NCI-H1048 (cell line): ENCODE measurements at regions not wholly inside any gene's neighbourhood (a gene's known extent, or its start where the extent isn't known, plus 50 kb on each side); places are given as distances from the start of the nearest gene placed in this dataset.
"Not testable (repeated sequence)": the region's sequence is repeated elsewhere in the genome, so short reads cannot be mapped to it uniquely, and the experiment has no call there.

Experiments
- DNase-seq: peaks from one replicate; lab custom pipeline; 2025; lab: John Stamatoyannopoulos, UW

- not testable (repeated sequence) for DNase-seq
These were observed 109.4 kb upstream of the SGIP1 start for GRCh38 chr1:66424530-66424929.

DNA sequence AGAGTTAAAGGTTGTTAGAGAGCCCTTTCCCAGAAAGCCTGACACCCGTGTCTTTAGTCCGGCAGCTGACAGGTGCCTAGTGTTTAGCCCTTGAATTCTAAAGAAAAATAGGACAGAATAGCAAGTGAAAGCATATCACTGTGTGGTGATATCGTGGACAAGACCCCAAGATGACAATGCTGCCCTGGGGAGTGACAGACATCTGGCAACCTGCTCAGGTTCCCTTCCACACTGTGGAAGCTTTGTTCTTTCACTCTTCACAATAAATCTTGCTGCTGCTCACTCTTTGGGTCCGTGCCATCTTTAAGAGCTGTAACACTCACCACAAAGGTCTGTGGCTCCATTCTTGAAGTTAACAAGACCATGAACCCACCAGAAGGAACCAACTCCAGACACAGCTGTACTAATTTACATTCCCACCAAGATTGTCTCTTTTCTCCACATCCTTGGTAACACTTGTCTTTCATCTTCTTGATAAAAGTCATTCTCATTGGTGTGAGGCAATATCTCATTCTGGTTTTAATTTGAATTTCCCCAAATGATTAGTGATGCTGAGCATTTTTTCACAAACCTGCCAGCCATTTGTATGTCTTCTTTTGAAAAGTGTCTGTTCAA lies 107.6 kb upstream of the SGIP1 start:
- no peak for DNase-seq

DNA sequence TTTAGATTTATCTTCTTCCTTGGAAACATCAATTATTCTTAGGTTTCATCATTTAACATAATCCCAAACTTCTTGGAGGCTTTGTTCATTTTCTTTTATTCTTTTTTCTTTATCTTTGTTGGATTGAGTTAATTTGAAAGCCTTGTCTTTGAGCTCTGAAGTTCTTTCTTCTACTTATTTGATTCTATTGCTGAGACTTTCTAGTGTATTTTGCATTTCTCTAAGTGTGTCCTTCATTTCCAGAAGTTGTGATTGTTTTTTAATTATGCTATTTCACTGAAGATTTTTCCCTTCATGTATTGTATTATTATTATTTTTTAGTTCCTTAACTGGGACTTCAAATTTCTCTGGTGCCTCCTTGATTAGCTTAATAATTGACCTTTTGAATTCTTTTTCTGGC lies 103.1 kb upstream of the SGIP1 start:
- not testable (repeated sequence) for DNase-seq

- no peak for DNase-seq
These were observed 102.0 kb upstream of the SGIP1 start for GRCh38 chr1:66431999-66432398.

DNA sequence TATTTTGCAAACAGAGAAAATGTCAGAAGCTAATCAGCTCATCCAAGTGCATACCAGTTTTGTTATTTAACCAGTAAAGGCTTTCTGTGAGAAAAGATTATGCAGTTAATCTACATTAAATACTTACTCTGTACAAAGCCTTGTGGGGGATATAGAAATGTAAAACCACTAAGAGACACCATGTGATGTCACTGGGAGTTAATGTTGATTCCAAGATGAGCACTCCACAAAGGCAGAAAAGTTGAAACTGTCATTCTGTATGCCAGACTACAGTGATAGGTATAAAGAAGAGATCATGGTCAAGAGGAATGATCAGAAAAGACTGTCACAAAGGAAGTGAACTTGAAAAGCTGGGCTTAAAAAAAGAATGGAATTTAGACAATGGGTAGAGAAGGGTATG lies 100.3 kb upstream of the SGIP1 start:
- DNase-seq, result no peak

DNA sequence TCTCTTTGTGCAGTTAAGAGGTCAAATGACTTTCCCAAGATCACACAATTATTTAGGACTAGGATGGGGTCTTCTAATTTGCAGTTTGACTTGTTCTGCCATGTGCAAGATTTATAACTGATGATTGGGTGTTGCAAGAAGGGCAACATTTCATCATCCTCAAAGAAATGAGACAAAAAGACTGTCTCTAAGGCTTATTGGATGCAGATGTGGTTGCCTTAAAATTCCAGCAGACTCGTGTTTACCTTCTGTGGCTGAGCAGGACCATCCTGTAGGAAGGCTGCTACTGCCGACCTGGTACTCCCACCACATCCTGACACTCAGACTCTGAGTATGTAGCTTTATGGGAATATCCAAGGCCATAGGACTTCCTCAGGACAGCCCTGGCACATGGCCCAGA lies 99.9 kb upstream of the SGIP1 start:
- DNase-seq, result no peak

DNA sequence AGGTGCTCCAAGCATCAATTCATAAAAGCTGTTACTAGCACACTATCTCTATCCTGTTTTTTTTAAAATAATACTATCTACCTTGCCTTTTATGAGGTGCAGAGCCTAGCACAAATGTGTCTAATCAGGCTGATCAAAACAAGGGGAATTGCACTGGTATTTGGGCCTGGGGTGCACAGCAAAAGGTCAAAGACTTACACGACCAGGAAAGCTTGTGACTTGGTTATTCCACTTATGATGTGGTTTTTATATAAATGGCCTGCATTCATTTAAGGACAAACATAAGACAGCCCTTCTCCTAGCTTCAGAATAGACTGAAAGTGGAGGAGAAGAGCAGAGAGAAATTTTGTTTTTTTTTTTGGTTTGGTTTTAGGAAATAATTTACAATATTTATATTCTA lies 98.4 kb upstream of the SGIP1 start:
- no peak for DNase-seq

GRCh38 chr1:66436378-66437135 lies 97.4 kb upstream of the SGIP1 start:
- no peak for DNase-seq

GRCh38 chr1:66437136-66437401 lies 96.9 kb upstream of the SGIP1 start:
- DNase-seq, result no peak

DNA sequence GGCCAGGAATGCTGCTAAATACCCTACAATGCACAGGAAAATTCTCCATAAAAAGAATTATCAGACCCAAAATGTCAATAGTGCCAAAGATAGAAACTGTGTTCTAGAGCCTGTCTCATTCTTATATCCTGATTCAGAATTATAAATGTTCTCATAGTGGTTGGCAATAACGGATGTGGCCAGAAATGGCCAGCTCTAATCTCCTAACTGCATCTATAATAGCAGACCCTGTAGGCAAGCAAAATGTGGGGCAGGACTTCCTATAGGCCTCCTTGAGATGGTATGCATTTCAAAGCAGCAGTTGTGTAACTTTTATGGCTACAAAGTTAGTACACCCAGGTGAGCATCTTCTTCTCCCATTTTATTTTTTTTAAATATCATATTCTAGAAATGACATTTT lies 95.9 kb upstream of the SGIP1 start:
- no peak for DNase-seq

DNA sequence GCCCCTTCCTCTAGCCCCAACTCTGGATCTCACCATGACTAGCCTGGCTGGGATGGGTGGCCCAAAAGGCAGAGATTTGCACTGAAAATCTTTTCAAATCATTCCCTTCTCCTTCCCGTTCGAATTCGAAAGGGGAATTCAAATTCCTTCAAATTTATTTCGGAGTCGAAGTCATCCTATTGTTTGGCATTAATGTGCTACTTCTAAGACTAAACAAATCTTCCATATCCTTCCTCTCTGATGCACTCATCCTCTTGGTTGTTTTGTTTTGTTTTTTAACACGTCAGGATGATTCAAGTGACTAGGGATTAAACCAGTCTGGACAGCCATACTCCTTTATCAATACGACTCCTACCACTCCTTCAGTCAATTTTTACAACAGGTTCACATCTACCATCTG lies 95.5 kb upstream of the SGIP1 start:
- no peak for DNase-seq

DNA sequence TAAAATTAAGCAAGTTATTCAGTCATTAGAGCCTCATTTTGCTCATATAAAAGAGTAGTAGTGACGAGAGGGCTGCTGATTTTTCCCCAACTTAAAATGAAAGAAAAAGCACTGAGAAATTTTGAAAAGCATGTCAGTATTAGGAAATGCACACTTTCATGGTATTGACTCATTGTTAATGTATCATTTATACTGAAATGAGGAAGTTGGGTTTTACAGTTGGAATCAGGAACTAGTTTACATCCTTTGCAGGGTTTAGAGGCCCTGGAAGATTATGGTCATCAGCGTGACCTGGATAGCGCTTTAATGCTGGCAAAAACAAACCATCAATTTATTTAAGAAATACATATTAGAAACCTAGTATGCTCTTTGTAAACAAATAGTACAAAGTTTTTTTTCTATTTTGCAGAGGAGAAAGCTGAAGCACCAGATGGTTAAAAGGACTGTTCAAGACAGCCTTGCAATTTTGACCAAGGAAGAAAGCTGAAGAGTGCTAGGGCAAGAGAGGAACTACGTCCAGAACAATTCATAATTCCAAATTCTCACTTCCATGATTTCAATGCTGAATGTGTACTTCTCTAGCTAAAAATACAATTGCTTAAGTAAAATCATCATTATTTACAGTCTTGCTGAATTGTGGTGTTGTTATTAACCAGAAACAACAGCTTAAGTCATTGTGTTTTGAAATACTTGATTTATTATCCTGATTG lies 94.8 kb upstream of the SGIP1 start:
- DNase-seq, result no peak

DNA sequence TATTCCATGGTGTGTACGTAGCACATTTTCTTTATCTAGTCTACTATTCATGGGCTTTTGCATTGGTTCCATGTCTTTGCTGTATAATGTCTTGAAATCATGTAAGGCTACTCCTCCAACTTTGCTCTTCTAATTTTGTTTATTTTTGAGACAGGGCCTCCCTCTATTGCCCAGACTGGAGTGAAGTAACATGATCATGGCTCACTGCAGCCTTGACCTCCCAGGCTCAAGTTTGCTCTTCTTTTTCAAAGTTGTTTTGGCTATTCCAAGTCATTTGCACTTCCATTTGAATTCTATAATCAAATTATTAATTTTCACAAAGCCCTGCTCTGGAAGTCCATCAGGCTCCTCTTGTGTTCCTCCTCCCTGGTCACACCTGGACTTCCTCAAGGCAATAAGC lies 90.2 kb upstream of the SGIP1 start:
- DNase-seq, result no peak

DNA sequence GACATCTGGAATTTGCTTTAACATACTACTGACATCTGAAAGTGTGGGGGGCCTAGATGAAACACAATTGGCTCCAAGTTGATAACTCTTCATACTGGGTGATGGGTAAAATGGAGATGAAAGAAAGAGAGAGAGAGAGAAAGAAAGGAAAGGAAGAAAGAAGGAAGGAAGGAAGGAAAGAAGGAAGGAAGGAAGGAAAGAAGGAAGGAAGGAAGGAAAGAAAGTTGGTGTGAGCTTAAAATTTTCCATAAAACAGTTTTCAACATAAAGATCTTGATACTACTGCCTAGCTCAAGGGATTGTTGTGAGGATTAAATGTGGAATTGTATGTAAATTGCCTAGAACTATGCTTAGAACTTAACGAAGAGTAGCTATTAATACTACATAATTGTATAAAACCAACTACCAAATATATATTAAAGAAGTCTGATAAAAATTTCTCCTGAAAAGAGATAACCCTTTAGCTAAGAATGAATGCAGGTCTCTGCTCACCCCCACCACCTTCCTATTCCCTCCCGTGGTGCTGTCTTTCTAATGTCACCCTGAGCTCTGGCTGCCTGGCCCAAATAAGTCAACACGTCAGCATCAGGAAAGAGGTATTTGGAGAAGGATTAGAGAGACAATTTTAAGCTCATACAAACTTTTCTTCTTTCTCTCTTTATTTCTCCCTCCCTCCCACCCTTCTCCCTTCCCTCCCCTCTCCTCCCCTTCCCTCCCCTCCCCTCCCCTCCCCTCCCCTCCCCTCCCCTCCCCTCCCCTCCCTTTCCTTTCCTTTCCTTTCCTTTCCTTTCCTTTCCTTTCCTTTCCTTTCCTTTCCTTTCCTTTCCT lies 89.3 kb upstream of the SGIP1 start:
- no peak for DNase-seq

DNA sequence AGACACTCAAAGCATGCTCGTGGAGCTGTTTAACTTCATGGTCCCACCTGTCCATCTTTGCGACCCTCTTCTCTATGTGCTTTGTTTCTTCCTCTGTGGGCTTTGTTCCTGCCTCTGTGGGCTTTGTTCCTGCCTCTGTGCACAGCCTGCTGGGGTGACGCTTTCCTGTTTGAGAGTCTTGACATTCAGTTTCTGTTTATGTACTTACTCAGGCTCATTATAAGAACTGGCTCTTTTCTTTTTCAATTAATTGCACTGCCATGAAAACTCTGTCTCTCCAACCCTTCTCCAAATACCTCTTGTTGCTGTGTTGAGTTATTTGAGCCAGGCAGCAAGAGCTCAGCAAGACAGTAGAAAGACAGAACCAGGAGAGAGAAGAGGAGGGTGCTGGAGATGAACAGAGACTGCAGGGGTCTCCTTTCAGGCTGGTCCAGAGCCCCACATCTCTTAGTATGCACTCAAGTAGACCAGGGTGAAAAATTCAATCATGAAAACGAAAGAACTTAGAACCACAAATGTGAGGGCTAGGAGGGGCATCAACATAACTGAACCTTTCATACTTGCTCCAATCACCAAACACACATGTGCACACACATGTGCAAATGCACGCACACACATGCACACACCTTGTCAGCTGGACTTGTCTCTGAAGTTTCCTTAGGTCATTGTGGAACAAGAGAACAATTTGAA lies 88.3 kb upstream of the SGIP1 start:
- DNase-seq, result no peak

DNA sequence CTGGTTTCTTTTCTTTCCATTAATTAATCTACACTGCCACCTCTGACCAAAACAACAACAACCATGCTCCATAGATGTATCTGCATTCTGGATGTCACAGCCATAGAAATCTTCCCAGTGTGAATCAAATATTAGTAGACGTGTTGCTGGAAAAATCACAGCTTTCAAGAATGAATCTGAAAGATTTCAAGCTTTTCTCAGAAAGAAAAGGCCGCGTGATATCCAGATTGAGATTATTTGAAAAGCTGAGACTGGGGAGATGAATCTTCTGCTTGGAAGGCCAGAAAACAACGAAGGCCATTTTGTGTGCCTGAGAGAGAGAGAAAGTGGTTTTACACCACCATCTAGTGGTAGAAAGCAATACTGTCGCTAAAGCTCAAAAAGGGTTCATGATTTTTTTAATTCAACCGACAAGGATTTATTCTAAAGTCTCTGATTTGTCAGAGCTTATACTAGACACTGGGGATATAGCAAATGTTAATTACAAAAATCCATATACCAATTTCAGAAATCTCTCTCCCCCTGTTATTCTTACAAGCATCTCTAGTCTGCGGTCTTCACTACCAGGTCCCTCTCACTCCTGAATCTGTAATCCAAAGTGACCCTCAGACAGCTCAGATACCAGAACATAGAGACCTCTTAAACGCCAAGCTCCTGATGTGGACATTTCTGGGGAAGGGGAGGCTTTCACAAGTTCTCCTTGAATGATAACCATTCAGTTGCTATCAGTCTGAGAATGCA lies 87.5 kb upstream of the SGIP1 start:
- DNase-seq, result peak; percentile 25

GRCh38 chr1:66450043-66450514 lies 83.9 kb upstream of the SGIP1 start:
- no peak for DNase-seq

DNA sequence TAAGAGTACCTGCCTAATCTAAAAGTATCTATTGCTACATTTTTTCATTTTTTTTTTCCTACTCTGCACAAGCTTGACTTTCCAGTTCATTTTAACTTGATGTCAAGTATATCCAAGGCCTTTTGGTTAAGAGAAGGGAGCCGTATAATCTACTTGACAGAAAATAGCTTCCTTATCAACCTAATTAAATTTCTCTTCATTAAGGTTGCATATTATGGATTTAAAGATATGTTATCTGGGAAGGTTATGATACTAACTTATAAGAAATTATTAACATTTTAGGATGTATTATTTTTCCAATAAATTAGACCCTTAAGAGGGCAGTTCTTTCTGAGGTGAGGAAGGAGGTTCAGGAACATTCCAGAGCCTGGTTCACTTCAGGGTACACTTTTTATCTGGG lies 83.1 kb upstream of the SGIP1 start:
- DNase-seq, result no peak

GRCh38 chr1:66452162-66452561 lies 81.8 kb upstream of the SGIP1 start:
- no peak for DNase-seq

- no peak for DNase-seq
These were observed 81.0 kb upstream of the SGIP1 start for GRCh38 chr1:66452982-66453381.

DNA sequence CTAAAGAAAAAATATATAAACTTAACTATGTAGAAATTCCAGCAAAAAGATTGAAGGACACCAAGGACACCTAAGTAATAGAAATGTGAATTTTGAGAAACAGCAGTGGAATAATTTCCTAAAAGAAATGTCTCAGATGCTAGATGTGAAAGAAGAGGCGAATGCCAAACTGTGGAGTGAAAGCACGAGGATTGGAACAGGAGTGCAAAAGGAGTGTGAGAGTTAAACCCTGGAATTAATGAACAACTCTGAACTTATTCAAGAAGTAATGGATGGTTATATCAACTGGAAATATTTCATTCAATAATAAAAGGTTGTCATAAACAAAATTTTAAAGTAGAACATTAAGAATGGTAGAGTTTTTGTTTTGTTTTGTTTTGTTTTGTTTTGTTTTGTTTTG lies 78.5 kb upstream of the SGIP1 start:
- no peak for DNase-seq
